ENCODE measurements at regions not wholly inside any gene's neighbourhood (a gene's known extent, or its start where the extent isn't known, plus 50 kb on each side); places are given as distances from the start of the nearest gene placed in this dataset.
A peak's percentile ranks its signal among the peaks of the same experiment; 100 is the strongest.

GRCh38 chr15:69505956-69506556 lies 53.4 kb downstream of the RPLP1 start:
- DNase-seq (ENCODE audit: low spot score), result no peak

GRCh38 chr15:69508659-69509058 lies 56.0 kb downstream of the RPLP1 start:
- DNase-seq (ENCODE audit: low spot score), result no peak

- peak; percentile 30 for DNase-seq (ENCODE audit: low spot score)
Observed at GRCh38 chr15:69509131-69509530, 56.5 kb downstream of the RPLP1 start.

GRCh38 chr15:69510556-69510955 lies 57.9 kb downstream of the RPLP1 start:
- DNase-seq (ENCODE audit: low spot score), result peak; percentile 53

GRCh38 chr15:69511015-69511414 lies 58.4 kb downstream of the RPLP1 start:
- DNase-seq (ENCODE audit: low spot score), result peak; percentile 26

GRCh38 chr15:69511716-69512340 lies 59.2 kb downstream of the RPLP1 start:
- DNase-seq (ENCODE audit: low spot score), result no peak

- DNase-seq (ENCODE audit: low spot score), result no peak
Observed at GRCh38 chr15:69513450-69513960, 60.9 kb downstream of the RPLP1 start.

GRCh38 chr15:69513986-69514385 lies 61.4 kb downstream of the RPLP1 start:
- no peak for DNase-seq (ENCODE audit: low spot score)

- no peak for DNase-seq (ENCODE audit: low spot score)
Observed at GRCh38 chr15:69515508-69515907, 62.9 kb downstream of the RPLP1 start.

- no peak for DNase-seq (ENCODE audit: low spot score)
Observed at GRCh38 chr15:69515926-69516325, 63.3 kb downstream of the RPLP1 start.

- no peak for DNase-seq (ENCODE audit: low spot score)
Observed at GRCh38 chr15:69517052-69517451, 64.4 kb downstream of the RPLP1 start.

GRCh38 chr15:69518806-69519205 lies 66.2 kb downstream of the RPLP1 start:
- DNase-seq (ENCODE audit: low spot score), result no peak

GRCh38 chr15:69520067-69520466 lies 67.4 kb downstream of the RPLP1 start:
- no peak for DNase-seq (ENCODE audit: low spot score)

GRCh38 chr15:69522361-69522760 lies 69.7 kb downstream of the RPLP1 start:
- no peak for DNase-seq (ENCODE audit: low spot score)

- peak; percentile 41 for DNase-seq (ENCODE audit: low spot score)
Observed at GRCh38 chr15:69523010-69524001, 70.7 kb downstream of the RPLP1 start.

- no peak for DNase-seq (ENCODE audit: low spot score)
Observed at GRCh38 chr15:69524296-69524695, 71.7 kb downstream of the RPLP1 start.

- no peak for DNase-seq (ENCODE audit: low spot score)
Observed at GRCh38 chr15:69524814-69525213, 72.2 kb downstream of the RPLP1 start.

GRCh38 chr15:69525543-69525942 lies 72.9 kb downstream of the RPLP1 start:
- DNase-seq (ENCODE audit: low spot score), result no peak

GRCh38 chr15:69526081-69527061 lies 73.8 kb downstream of the RPLP1 start:
- DNase-seq (ENCODE audit: low spot score), result no peak

- no peak for DNase-seq (ENCODE audit: low spot score)
Observed at GRCh38 chr15:69529141-69529540, 76.5 kb downstream of the RPLP1 start.

GRCh38 chr15:69529961-69530633 lies 77.5 kb downstream of the RPLP1 start:
- no peak for DNase-seq (ENCODE audit: low spot score)
